ENCODE measurements at regions not wholly inside any gene's neighbourhood (a gene's known extent, or its start where the extent isn't known, plus 50 kb on each side); places are given as distances from the start of the nearest gene placed in this dataset.

DNA sequence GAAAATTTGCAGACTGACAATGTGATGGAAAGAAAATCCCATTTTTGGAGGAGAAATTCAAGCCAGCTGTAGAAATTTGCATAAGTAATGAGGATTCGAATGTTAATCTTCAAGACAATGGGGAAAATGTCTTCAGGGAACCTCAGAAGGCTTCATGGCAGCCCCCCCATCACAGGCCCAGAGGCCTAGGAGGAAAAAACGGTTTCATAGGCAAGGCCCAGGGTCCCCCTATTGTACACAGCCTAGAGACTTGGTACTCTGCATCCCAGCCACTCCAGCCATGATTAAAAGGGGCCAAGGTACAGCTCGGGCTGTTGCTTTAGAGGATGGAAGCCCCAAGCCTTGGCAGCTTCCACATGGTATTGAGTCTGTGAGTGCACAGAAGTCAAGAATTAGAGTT lies 303.6 kb upstream of the PCDH7 start:
- TF ChIP-seq EP300 (IDR thresholded peaks at IDR 0.05): no peak
- TF ChIP-seq POLR2A (IDR thresholded peaks at IDR 0.05): no peak
- TF ChIP-seq, protein P1, sequence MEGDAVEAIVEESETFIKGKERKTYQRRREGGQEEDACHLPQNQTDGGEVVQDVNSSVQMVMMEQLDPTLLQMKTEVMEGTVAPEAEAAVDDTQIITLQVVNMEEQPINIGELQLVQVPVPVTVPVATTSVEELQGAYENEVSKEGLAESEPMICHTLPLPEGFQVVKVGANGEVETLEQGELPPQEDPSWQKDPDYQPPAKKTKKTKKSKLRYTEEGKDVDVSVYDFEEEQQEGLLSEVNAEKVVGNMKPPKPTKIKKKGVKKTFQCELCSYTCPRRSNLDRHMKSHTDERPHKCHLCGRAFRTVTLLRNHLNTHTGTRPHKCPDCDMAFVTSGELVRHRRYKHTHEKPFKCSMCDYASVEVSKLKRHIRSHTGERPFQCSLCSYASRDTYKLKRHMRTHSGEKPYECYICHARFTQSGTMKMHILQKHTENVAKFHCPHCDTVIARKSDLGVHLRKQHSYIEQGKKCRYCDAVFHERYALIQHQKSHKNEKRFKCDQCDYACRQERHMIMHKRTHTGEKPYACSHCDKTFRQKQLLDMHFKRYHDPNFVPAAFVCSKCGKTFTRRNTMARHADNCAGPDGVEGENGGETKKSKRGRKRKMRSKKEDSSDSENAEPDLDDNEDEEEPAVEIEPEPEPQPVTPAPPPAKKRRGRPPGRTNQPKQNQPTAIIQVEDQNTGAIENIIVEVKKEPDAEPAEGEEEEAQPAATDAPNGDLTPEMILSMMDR (IDR thresholded peaks at IDR 0.05): no peak
